Astrocyte (in vitro differentiated cells and primary cell): ENCODE measurements at regions not wholly inside any gene's neighbourhood (a gene's known extent, or its start where the extent isn't known, plus 50 kb on each side); places are given as distances from the start of the nearest gene placed in this dataset.

ENCODE experiments used
- CTCF ChIP-seq: IDR thresholded peaks from 2 replicates; pipeline ENCODE4 v1.5.1; 2011; ENCODE audit warnings: low read depth, mild to moderate bottlenecking, inconsistent platforms, low read length, moderate library complexity; ENCODE audit not compliant: insufficient read depth
- EZH2 ChIP-seq: IDR thresholded peaks from 2 replicates; pipeline ENCODE4 v1.6.1; 2012; ENCODE audit warnings: mild to moderate bottlenecking, low read length, inconsistent platforms; ENCODE audit not compliant: insufficient read depth

GRCh38 chr6:156419594-156419993, 357.6 kb upstream of the ARID1B start:
- TF ChIP-seq CTCF, result no peak
- TF ChIP-seq EZH2, result no peak
